H1 (cell line): ENCODE measurements at regions not wholly inside any gene's neighbourhood (a gene's known extent, or its start where the extent isn't known, plus 50 kb on each side); places are given as distances from the start of the nearest gene placed in this dataset.

Experiments
- CTBP2 ChIP-seq: IDR thresholded peaks from 2 replicates; pipeline ENCODE4 v1.7.0; 2011; ENCODE audit warnings: borderline replicate concordance, mild to moderate bottlenecking, moderate library complexity, mixed read lengths, low read length; ENCODE audit not compliant: insufficient read depth, insufficient read length
- RBBP5 ChIP-seq: IDR thresholded peaks from 2 replicates; pipeline ENCODE4 v1.7.1; 2012; ENCODE audit warnings: low read depth, mild to moderate bottlenecking, inconsistent platforms, low read length, moderate library complexity, borderline replicate concordance
- RXRA ChIP-seq: IDR thresholded peaks from 2 replicates; pipeline ENCODE4 v1.6.1; 2011; ENCODE audit warnings: low read depth, mild to moderate bottlenecking, low read length, moderate library complexity; ENCODE audit not compliant: insufficient read depth
- SP1 ChIP-seq: IDR thresholded peaks from 2 replicates; pipeline ENCODE4 v1.6.1; 2011; ENCODE audit warnings: low read depth, low read length
- TF ChIP-seq, protein P1 (sequence below): fragments of 300-600 bp; sonication (generic); IDR thresholded peaks from 2 replicates; pipeline ENCODE4 v1.7.1; 2012; ENCODE audit warnings: low read length, moderate library complexity, mild to moderate bottlenecking, inconsistent platforms; ENCODE audit not compliant: insufficient replicate concordance
- TF ChIP-seq, protein P2 (sequence below), 3 experiments: IDR thresholded peaks; 1 replicate in 2 of 3; 2 replicates in 1 of 3; pipeline versions ENCODE4 v1.5.1 to v1.6.1; 2011; ENCODE audit warnings: low read length in 3 of 3, mild to moderate bottlenecking in 3 of 3, inconsistent platforms in 2 of 3, low read depth in 1 of 3, moderate library complexity in 1 of 3; ENCODE audit not compliant: insufficient read depth in 1 of 3; ENCODE audit errors: control extremely low read depth in 1 of 3
- TF ChIP-seq, protein P3 (sequence below): IDR thresholded peaks from 2 replicates; pipeline ENCODE4 v1.6.1; 2012; ENCODE audit warnings: low read length, inconsistent platforms

DNA sequence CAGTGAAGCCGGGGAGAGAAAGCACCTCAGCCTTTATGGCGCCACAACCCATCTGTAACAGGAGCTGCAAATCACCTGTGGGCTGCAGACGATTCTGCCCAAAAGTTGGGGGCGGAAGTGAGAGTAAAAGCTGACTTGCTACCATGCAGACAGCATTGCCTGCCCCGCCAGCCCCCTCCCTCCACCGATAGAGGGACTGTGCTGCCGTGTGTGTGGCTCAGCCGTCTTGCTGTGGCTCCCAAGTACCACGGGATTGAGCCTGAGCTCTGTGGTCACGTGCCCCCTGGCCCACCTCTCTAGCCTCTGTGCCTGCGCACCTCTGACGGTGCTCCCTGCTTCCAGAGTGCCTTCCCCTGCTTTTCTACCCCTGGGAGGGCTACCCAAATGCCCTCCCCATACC is 79.6 kb downstream of the GLI2 start (continued):
- TF ChIP-seq, protein P1, sequence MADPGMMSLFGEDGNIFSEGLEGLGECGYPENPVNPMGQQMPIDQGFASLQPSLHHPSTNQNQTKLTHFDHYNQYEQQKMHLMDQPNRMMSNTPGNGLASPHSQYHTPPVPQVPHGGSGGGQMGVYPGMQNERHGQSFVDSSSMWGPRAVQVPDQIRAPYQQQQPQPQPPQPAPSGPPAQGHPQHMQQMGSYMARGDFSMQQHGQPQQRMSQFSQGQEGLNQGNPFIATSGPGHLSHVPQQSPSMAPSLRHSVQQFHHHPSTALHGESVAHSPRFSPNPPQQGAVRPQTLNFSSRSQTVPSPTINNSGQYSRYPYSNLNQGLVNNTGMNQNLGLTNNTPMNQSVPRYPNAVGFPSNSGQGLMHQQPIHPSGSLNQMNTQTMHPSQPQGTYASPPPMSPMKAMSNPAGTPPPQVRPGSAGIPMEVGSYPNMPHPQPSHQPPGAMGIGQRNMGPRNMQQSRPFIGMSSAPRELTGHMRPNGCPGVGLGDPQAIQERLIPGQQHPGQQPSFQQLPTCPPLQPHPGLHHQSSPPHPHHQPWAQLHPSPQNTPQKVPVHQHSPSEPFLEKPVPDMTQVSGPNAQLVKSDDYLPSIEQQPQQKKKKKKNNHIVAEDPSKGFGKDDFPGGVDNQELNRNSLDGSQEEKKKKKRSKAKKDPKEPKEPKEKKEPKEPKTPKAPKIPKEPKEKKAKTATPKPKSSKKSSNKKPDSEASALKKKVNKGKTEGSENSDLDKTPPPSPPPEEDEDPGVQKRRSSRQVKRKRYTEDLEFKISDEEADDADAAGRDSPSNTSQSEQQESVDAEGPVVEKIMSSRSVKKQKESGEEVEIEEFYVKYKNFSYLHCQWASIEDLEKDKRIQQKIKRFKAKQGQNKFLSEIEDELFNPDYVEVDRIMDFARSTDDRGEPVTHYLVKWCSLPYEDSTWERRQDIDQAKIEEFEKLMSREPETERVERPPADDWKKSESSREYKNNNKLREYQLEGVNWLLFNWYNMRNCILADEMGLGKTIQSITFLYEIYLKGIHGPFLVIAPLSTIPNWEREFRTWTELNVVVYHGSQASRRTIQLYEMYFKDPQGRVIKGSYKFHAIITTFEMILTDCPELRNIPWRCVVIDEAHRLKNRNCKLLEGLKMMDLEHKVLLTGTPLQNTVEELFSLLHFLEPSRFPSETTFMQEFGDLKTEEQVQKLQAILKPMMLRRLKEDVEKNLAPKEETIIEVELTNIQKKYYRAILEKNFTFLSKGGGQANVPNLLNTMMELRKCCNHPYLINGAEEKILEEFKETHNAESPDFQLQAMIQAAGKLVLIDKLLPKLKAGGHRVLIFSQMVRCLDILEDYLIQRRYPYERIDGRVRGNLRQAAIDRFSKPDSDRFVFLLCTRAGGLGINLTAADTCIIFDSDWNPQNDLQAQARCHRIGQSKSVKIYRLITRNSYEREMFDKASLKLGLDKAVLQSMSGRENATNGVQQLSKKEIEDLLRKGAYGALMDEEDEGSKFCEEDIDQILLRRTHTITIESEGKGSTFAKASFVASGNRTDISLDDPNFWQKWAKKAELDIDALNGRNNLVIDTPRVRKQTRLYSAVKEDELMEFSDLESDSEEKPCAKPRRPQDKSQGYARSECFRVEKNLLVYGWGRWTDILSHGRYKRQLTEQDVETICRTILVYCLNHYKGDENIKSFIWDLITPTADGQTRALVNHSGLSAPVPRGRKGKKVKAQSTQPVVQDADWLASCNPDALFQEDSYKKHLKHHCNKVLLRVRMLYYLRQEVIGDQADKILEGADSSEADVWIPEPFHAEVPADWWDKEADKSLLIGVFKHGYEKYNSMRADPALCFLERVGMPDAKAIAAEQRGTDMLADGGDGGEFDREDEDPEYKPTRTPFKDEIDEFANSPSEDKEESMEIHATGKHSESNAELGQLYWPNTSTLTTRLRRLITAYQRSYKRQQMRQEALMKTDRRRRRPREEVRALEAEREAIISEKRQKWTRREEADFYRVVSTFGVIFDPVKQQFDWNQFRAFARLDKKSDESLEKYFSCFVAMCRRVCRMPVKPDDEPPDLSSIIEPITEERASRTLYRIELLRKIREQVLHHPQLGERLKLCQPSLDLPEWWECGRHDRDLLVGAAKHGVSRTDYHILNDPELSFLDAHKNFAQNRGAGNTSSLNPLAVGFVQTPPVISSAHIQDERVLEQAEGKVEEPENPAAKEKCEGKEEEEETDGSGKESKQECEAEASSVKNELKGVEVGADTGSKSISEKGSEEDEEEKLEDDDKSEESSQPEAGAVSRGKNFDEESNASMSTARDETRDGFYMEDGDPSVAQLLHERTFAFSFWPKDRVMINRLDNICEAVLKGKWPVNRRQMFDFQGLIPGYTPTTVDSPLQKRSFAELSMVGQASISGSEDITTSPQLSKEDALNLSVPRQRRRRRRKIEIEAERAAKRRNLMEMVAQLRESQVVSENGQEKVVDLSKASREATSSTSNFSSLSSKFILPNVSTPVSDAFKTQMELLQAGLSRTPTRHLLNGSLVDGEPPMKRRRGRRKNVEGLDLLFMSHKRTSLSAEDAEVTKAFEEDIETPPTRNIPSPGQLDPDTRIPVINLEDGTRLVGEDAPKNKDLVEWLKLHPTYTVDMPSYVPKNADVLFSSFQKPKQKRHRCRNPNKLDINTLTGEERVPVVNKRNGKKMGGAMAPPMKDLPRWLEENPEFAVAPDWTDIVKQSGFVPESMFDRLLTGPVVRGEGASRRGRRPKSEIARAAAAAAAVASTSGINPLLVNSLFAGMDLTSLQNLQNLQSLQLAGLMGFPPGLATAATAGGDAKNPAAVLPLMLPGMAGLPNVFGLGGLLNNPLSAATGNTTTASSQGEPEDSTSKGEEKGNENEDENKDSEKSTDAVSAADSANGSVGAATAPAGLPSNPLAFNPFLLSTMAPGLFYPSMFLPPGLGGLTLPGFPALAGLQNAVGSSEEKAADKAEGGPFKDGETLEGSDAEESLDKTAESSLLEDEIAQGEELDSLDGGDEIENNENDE, result no peak
- TF ChIP-seq SP1 (no peak), CTBP2 (no peak), RXRA (no peak), RBBP5 (no peak)
- TF ChIP-seq, protein P2, sequence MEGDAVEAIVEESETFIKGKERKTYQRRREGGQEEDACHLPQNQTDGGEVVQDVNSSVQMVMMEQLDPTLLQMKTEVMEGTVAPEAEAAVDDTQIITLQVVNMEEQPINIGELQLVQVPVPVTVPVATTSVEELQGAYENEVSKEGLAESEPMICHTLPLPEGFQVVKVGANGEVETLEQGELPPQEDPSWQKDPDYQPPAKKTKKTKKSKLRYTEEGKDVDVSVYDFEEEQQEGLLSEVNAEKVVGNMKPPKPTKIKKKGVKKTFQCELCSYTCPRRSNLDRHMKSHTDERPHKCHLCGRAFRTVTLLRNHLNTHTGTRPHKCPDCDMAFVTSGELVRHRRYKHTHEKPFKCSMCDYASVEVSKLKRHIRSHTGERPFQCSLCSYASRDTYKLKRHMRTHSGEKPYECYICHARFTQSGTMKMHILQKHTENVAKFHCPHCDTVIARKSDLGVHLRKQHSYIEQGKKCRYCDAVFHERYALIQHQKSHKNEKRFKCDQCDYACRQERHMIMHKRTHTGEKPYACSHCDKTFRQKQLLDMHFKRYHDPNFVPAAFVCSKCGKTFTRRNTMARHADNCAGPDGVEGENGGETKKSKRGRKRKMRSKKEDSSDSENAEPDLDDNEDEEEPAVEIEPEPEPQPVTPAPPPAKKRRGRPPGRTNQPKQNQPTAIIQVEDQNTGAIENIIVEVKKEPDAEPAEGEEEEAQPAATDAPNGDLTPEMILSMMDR (IDR thresholded peaks at IDR 0.05; ENCODE audit: control extremely low read depth in 1 of 3, insufficient read depth in 1 of 3, low read depth in 1 of 3, low read length in 3 of 3), result no peak
- TF ChIP-seq, protein P3, sequence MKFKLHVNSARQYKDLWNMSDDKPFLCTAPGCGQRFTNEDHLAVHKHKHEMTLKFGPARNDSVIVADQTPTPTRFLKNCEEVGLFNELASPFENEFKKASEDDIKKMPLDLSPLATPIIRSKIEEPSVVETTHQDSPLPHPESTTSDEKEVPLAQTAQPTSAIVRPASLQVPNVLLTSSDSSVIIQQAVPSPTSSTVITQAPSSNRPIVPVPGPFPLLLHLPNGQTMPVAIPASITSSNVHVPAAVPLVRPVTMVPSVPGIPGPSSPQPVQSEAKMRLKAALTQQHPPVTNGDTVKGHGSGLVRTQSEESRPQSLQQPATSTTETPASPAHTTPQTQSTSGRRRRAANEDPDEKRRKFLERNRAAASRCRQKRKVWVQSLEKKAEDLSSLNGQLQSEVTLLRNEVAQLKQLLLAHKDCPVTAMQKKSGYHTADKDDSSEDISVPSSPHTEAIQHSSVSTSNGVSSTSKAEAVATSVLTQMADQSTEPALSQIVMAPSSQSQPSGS, result no peak
